ENCODE measurements at regions not wholly inside any gene's neighbourhood (a gene's known extent, or its start where the extent isn't known, plus 50 kb on each side); places are given as distances from the start of the nearest gene placed in this dataset.

- ATAC-seq (ENCODE audit: insufficient read depth, low FRiP score) (no peak), DNase-seq (peak; percentile 46 to 81 (median 71))
- H3K27ac ChIP-seq (ENCODE audit: low read depth in 1 of 2, low read length in 1 of 2): no peak overlapping the region
- 36 to 61% methylated on average over 6 of the region's 6 CpGs for WGBS, 2 donors
- H3K27me3 ChIP-seq (ENCODE audit: control insufficient read depth in 3 of 3, insufficient read depth in 3 of 3, low read length in 2 of 3): no peaks in the 10 kb centered on the region
- no peak overlapping the region for H3K4me3 ChIP-seq
- TF ChIP-seq, protein P1, sequence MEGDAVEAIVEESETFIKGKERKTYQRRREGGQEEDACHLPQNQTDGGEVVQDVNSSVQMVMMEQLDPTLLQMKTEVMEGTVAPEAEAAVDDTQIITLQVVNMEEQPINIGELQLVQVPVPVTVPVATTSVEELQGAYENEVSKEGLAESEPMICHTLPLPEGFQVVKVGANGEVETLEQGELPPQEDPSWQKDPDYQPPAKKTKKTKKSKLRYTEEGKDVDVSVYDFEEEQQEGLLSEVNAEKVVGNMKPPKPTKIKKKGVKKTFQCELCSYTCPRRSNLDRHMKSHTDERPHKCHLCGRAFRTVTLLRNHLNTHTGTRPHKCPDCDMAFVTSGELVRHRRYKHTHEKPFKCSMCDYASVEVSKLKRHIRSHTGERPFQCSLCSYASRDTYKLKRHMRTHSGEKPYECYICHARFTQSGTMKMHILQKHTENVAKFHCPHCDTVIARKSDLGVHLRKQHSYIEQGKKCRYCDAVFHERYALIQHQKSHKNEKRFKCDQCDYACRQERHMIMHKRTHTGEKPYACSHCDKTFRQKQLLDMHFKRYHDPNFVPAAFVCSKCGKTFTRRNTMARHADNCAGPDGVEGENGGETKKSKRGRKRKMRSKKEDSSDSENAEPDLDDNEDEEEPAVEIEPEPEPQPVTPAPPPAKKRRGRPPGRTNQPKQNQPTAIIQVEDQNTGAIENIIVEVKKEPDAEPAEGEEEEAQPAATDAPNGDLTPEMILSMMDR (IDR thresholded peaks at IDR 0.05; ENCODE audit: control extremely low read depth, extremely low read depth): no peak
- H3K9ac ChIP-seq (ENCODE audit: insufficient read depth in 1 of 2, low read length in 2 of 2): no peak overlapping the region
- peaks cover 0 to 2% (median 0%) of the 10 kb centered on the region in 4 donors for H3K9me3 ChIP-seq (ENCODE audit: control insufficient read depth in 4 of 4, insufficient read depth in 3 of 4, low read length in 3 of 4)
- H3K4me1 ChIP-seq (ENCODE audit: control insufficient read depth in 5 of 5, insufficient read depth in 5 of 5, low read length in 5 of 5): peaks cover 0 to 23% (median 4%) of the 10 kb centered on the region in 5 donors
- H3K36me3 ChIP-seq (ENCODE audit: control insufficient read depth in 4 of 4, insufficient read depth in 4 of 4, low read length in 4 of 4): no peaks in the 10 kb centered on the region
Observed at GRCh38 chr16:73418691-73419090, 370.8 kb upstream of the ZFHX3 start.

DNA sequence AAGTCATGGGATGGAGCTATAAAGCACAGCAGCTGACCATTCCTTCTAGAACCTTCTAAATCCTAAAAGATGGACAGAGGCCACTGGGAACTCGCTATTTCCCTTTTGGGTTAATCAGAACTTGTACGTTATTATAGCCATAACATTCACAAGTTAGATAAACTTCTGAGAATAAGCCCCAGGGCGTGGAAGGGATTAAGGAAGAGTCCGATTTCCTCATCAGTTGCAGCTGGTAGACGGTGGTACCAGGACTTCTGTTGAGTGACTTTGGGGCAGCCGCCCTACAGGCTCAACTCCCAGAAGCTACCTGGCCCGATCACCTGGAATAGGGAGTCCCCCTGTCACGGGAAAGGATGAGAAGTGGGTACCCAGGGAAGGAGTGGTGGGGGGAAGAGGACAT, 370.1 kb upstream of the ZFHX3 start:
- peak in 2 of 3 donors; percentile 40 to 46 for DNase-seq
- WGBS, 2 donors: 81 to 87% methylated on average over 8 of the region's 8 CpGs
- TF ChIP-seq, protein P1 (IDR thresholded peaks at IDR 0.05; ENCODE audit: control extremely low read depth, extremely low read depth): no peak
- Histone ChIP-seq H3K36me3 (ENCODE audit: control insufficient read depth in 4 of 4, insufficient read depth in 4 of 4, low read length in 4 of 4) (no peaks in the 10 kb centered on the region), H3K4me1 (ENCODE audit: control insufficient read depth in 5 of 5, insufficient read depth in 5 of 5, low read length in 5 of 5) (peaks cover 0 to 23% (median 4%) of the 10 kb centered on the region in 5 donors), H3K4me3 (no peak overlapping the region), H3K27me3 (ENCODE audit: control insufficient read depth in 3 of 3, insufficient read depth in 3 of 3, low read length in 2 of 3) (no peaks in the 10 kb centered on the region), H3K9me3 (ENCODE audit: control insufficient read depth in 4 of 4, insufficient read depth in 3 of 4, low read length in 3 of 4) (peaks cover 0 to 2% (median under 1%) of the 10 kb centered on the region in 4 donors), H3K9ac (ENCODE audit: insufficient read depth in 1 of 2, low read length in 2 of 2) (no peak overlapping the region), H3K27ac (ENCODE audit: low read depth in 1 of 2, low read length in 1 of 2) (no peak overlapping the region)
- no peak for ATAC-seq (ENCODE audit: insufficient read depth, low FRiP score)

DNA sequence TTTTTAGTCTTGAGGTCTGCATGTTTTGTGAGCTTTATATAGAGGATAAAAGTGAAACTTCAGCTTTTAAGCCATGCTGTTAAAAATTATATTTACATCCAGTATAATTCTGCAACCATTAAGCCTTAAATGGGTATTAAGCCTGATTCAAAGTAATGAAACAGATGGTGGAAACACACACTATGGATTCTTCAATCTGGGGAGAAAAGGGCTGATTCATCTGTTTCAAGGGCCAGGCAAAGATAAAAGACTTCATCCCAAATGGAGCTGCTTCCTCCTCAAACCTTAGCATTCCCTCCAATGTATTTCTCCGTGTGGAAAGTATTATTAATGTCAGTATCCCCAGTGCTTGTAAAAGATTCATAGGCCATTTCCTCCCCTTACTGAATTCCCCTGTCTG, 367.4 kb upstream of the ZFHX3 start:
- Histone ChIP-seq H3K9me3 (ENCODE audit: control insufficient read depth in 4 of 4, insufficient read depth in 3 of 4, low read length in 3 of 4) (peaks cover 0 to 5% (median under 1%) of the 10 kb centered on the region in 4 donors), H3K27ac (ENCODE audit: low read depth in 1 of 2, low read length in 1 of 2) (no peak overlapping the region), H3K4me3 (no peak overlapping the region), H3K9ac (ENCODE audit: insufficient read depth in 1 of 2, low read length in 2 of 2) (no peak overlapping the region), H3K27me3 (ENCODE audit: control insufficient read depth in 3 of 3, insufficient read depth in 3 of 3, low read length in 2 of 3) (no peaks in the 10 kb centered on the region), H3K36me3 (ENCODE audit: control insufficient read depth in 4 of 4, insufficient read depth in 4 of 4, low read length in 4 of 4) (no peaks in the 10 kb centered on the region), H3K4me1 (ENCODE audit: control insufficient read depth in 5 of 5, insufficient read depth in 5 of 5, low read length in 5 of 5) (peaks cover 0 to 15% (median 4%) of the 10 kb centered on the region in 5 donors)
- DNase-seq: no peak
- WGBS, 2 donors: 38 to 61% methylated on average over 1 of the region's 1 CpG
- TF ChIP-seq, protein P1 (IDR thresholded peaks at IDR 0.05; ENCODE audit: control extremely low read depth, extremely low read depth): no peak
- no peak for ATAC-seq (ENCODE audit: insufficient read depth, low FRiP score)

GRCh38 chr16:73414638-73415037, 366.7 kb upstream of the ZFHX3 start:
- no peak overlapping the region for H3K4me3 ChIP-seq
- no peaks in the 10 kb centered on the region for H3K27me3 ChIP-seq (ENCODE audit: control insufficient read depth in 3 of 3, insufficient read depth in 3 of 3, low read length in 2 of 3)
- TF ChIP-seq, protein P1 (IDR thresholded peaks at IDR 0.05; ENCODE audit: control extremely low read depth, extremely low read depth): no peak
- ATAC-seq (ENCODE audit: insufficient read depth, low FRiP score) (no peak), DNase-seq (peak in 1 of 3 donors; percentile 54)
- H3K36me3 ChIP-seq (ENCODE audit: control insufficient read depth in 4 of 4, insufficient read depth in 4 of 4, low read length in 4 of 4): no peaks in the 10 kb centered on the region
- 70 to 79% methylated on average over 5 of the region's 5 CpGs for WGBS, 2 donors
- H3K9me3 ChIP-seq (ENCODE audit: control insufficient read depth in 4 of 4, insufficient read depth in 3 of 4, low read length in 3 of 4): peaks cover 0 to 5% (median under 1%) of the 10 kb centered on the region in 4 donors
- no peak overlapping the region for H3K9ac ChIP-seq (ENCODE audit: insufficient read depth in 1 of 2, low read length in 2 of 2)
- H3K27ac ChIP-seq (ENCODE audit: low read depth in 1 of 2, low read length in 1 of 2): no peak overlapping the region
- peaks cover 0 to 13% (median 4%) of the 10 kb centered on the region in 5 donors for H3K4me1 ChIP-seq (ENCODE audit: control insufficient read depth in 5 of 5, insufficient read depth in 5 of 5, low read length in 5 of 5)

Data from lung (tissue), 11 donors.